ENCODE measurements at regions not wholly inside any gene's neighbourhood (a gene's known extent, or its start where the extent isn't known, plus 50 kb on each side); places are given as distances from the start of the nearest gene placed in this dataset.
"Not testable (repeated sequence)": the region's sequence is repeated elsewhere in the genome, so short reads cannot be mapped to it uniquely, and the experiment has no call there.

- not testable (repeated sequence) for DNase-seq (ENCODE audit: low spot score)
Observed at GRCh38 chr16:88164196-88165039, 213.2 kb downstream of the BANP start.

GRCh38 chr16:88165040-88165544 lies 213.9 kb downstream of the BANP start:
- DNase-seq (ENCODE audit: low spot score), result not testable (repeated sequence)

- not testable (repeated sequence) for DNase-seq (ENCODE audit: low spot score)
Observed at GRCh38 chr16:88165683-88166082, 214.4 kb downstream of the BANP start.

- DNase-seq (ENCODE audit: low spot score), result not testable (repeated sequence)
Observed at GRCh38 chr16:88166209-88166773, 215.1 kb downstream of the BANP start.

GRCh38 chr16:88167798-88168556 lies 214.8 kb upstream of the ZNF469 start:
- not testable (repeated sequence) for DNase-seq (ENCODE audit: low spot score)

- not testable (repeated sequence) for DNase-seq (ENCODE audit: low spot score)
Observed at GRCh38 chr16:88168557-88168949, 214.2 kb upstream of the ZNF469 start.

GRCh38 chr16:88169136-88169830 lies 213.5 kb upstream of the ZNF469 start:
- DNase-seq (ENCODE audit: low spot score), result not testable (repeated sequence)

- DNase-seq (ENCODE audit: low spot score), result not testable (repeated sequence)
Observed at GRCh38 chr16:88169831-88170165, 213.0 kb upstream of the ZNF469 start.

- no peak for DNase-seq (ENCODE audit: low spot score)
Observed at GRCh38 chr16:88170528-88170991, 212.2 kb upstream of the ZNF469 start.

- not testable (repeated sequence) for DNase-seq (ENCODE audit: low spot score)
Observed at GRCh38 chr16:88171126-88171525, 211.6 kb upstream of the ZNF469 start.

GRCh38 chr16:88176184-88176583 lies 206.6 kb upstream of the ZNF469 start:
- DNase-seq (ENCODE audit: low spot score), result not testable (repeated sequence)

GRCh38 chr16:88176591-88177180 lies 206.1 kb upstream of the ZNF469 start:
- DNase-seq (ENCODE audit: low spot score), result not testable (repeated sequence)

- DNase-seq (ENCODE audit: low spot score), result not testable (repeated sequence)
Observed at GRCh38 chr16:88178251-88178650, 204.5 kb upstream of the ZNF469 start.

- DNase-seq (ENCODE audit: low spot score), result not testable (repeated sequence)
Observed at GRCh38 chr16:88178896-88179295, 203.9 kb upstream of the ZNF469 start.

GRCh38 chr16:88182967-88183881 lies 199.5 kb upstream of the ZNF469 start:
- not testable (repeated sequence) for DNase-seq (ENCODE audit: low spot score)

GRCh38 chr16:88184053-88184452 lies 198.7 kb upstream of the ZNF469 start:
- not testable (repeated sequence) for DNase-seq (ENCODE audit: low spot score)

GRCh38 chr16:88184566-88185355 lies 198.0 kb upstream of the ZNF469 start:
- not testable (repeated sequence) for DNase-seq (ENCODE audit: low spot score)

GRCh38 chr16:88185406-88185805 lies 197.4 kb upstream of the ZNF469 start:
- not testable (repeated sequence) for DNase-seq (ENCODE audit: low spot score)
